ENCODE measurements at regions not wholly inside any gene's neighbourhood (a gene's known extent, or its start where the extent isn't known, plus 50 kb on each side); places are given as distances from the start of the nearest gene placed in this dataset.
"Not testable (repeated sequence)": the region's sequence is repeated elsewhere in the genome, so short reads cannot be mapped to it uniquely, and the experiment has no call there.

- H3K4me3 ChIP-seq = no peak overlapping the region
- intact Hi-C loops (cut with DNase I) = no loop called here
- H3K36me3 ChIP-seq = no peaks in the 10 kb centered on the region
- no peak overlapping the region for H3K27ac ChIP-seq
- H3K4me1 ChIP-seq = no peaks in the 10 kb centered on the region
- H3K27me3 ChIP-seq = no peaks in the 10 kb centered on the region
- H3K9me3 ChIP-seq = no peaks in the 10 kb centered on the region
- no peak for DNase-seq
- no peak for ATAC-seq
- no peak for TF ChIP-seq CTCF (IDR thresholded peaks at IDR 0.05)
Observed at GRCh38 chr11:42819126-42819525, 492.7 kb upstream of the API5 start.

- intact Hi-C loops (cut with DNase I); DNase-seq; H3K36me3 ChIP-seq; H3K4me3 ChIP-seq; H3K27ac ChIP-seq; H3K27me3 ChIP-seq; H3K4me1 ChIP-seq; ATAC-seq; H3K9me3 ChIP-seq: not testable (repeated sequence)
Observed at GRCh38 chr11:42822188-42822587, 489.6 kb upstream of the API5 start.

DNA sequence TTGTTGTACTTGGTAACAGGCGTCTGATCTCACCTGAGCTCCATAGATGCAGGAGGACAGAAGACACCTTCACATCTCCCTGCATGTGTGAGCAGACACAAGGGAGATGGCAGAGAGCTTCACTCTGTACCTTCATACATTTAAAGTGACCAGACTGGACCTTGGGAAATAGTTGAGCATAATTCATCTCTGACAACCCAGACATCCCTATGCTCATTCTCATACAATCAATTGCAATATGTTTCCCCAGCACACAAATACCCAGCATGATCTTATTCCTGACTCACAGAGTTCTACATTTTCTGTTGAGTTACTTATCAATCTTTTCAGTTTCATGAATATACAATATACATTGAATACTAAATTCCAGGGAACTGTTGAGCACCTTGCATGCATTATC lies 488.2 kb upstream of the API5 start:
- no peak overlapping the region for H3K4me3 ChIP-seq
- ATAC-seq = no peak

DNA sequence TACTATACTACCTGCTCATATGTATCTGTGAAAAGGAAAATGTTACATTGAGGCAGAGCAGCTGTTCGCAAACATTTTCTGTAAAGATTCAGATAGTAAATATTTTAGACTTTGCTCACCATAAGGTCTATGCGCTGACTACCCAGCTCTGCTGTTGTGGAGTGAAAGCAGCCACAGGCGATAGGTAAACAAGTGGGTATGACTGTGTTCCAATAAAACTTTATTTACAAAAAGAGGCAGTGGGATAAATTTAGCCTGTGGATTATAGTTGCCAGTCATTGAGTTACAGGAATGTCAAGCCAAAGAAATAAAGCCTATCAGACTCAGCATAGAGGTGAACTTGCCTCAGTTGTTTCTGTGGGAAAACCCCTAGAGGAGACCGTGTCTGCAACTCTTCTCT lies 487.7 kb upstream of the API5 start:
- TF ChIP-seq CTCF (IDR thresholded peaks at IDR 0.05) = no peak
- no peaks in the 10 kb centered on the region for H3K36me3 ChIP-seq
- intact Hi-C loops (cut with DNase I) = no loop called here
- no peak for DNase-seq
- no peaks in the 10 kb centered on the region for H3K4me1 ChIP-seq
- no peak overlapping the region for H3K27ac ChIP-seq
- no peaks in the 10 kb centered on the region for H3K27me3 ChIP-seq
- no peak for ATAC-seq
- H3K9me3 ChIP-seq = no peaks in the 10 kb centered on the region
- no peak overlapping the region for H3K4me3 ChIP-seq

More for the DNA sequence above, 488.2 kb upstream of the API5 start:
- Histone ChIP-seq H3K9me3 (no peaks in the 10 kb centered on the region), H3K27me3 (no peaks in the 10 kb centered on the region), H3K4me1 (no peaks in the 10 kb centered on the region), H3K27ac (no peak overlapping the region), H3K36me3 (no peaks in the 10 kb centered on the region)
- no peak for DNase-seq
- intact Hi-C loops (cut with DNase I) = no loop called here
- TF ChIP-seq CTCF (IDR thresholded peaks at IDR 0.05) = no peak

DNA sequence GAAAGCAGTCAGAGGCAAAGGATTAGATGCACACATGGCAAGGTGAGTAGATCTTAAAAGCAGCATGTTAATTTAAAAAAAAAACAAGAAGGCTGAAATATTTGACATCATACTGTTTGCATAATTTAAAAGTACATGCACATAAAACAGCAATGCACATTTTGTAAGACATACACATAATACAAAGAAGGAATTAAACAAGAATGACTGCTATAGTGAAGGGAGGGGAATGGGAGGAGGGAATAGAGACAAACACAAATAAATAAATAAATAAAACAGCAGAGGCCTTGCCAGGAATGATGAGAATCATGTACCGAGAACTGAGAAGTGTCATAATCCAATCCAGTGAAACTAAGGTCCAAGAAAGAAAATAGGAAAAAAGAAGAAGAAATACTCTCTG lies 486.2 kb upstream of the API5 start:
- DNase-seq (no peak), ATAC-seq (no peak)
- no peaks in the 10 kb centered on the region for H3K4me1 ChIP-seq
- no peaks in the 10 kb centered on the region for H3K36me3 ChIP-seq
- H3K27me3 ChIP-seq = no peaks in the 10 kb centered on the region
- no peak for TF ChIP-seq CTCF (IDR thresholded peaks at IDR 0.05)
- intact Hi-C loops (cut with DNase I) = no loop called here
- no peak overlapping the region for H3K4me3 ChIP-seq
- H3K9me3 ChIP-seq = no peaks in the 10 kb centered on the region
- H3K27ac ChIP-seq = no peak overlapping the region

GRCh38 chr11:42827845-42828244 lies 484.0 kb upstream of the API5 start:
- H3K4me1 ChIP-seq = no peaks in the 10 kb centered on the region
- no peak for ATAC-seq
- intact Hi-C loops (cut with DNase I) = no loop called here
- no peaks in the 10 kb centered on the region for H3K9me3 ChIP-seq
- no peak for TF ChIP-seq CTCF (IDR thresholded peaks at IDR 0.05)
- no peaks in the 10 kb centered on the region for H3K27me3 ChIP-seq
- H3K4me3 ChIP-seq = no peak overlapping the region
- no peaks in the 10 kb centered on the region for H3K36me3 ChIP-seq
- H3K27ac ChIP-seq = no peak overlapping the region
- DNase-seq = no peak

Data from upper lobe of right lung (tissue), 1 donor.